SU-DHL-6 (cell line): ENCODE measurements at regions not wholly inside any gene's neighbourhood (a gene's known extent, or its start where the extent isn't known, plus 50 kb on each side); places are given as distances from the start of the nearest gene placed in this dataset.

Source experiments
- H2AFZ ChIP-seq: fragments of 200-600 bp; sonication (generic); 2 replicates; pipeline ENCODE4 v1.6.1; 2014; ENCODE audit warnings: low read depth, mild to moderate bottlenecking, moderate library complexity, mixed read lengths, antibody characterized with exemption, low read length; ENCODE audit not compliant: severe bottlenecking
- H3F3A ChIP-seq: fragments of 200-600 bp; shearing (Covaris generic); 2 replicates; pipeline ENCODE4 v1.6.0; 2016; ENCODE audit warnings: antibody characterized with exemption, mild to moderate bottlenecking; ENCODE audit not compliant: insufficient read depth
- H3K27ac ChIP-seq: fragments of 200-600 bp; sonication (generic); 2 replicates; pipeline ENCODE4 v1.5.1; 2016; ENCODE audit warnings: low read depth, mild to moderate bottlenecking, low read length, moderate library complexity, mixed read lengths
- H3K27me3 ChIP-seq: fragments of 200-600 bp; sonication (generic), shearing (Covaris generic); 2 replicates; pipeline ENCODE4 v1.6.0; 2014; ENCODE audit warnings: mild to moderate bottlenecking, low read length
- H3K36me3 ChIP-seq: fragments of 200-600 bp; sonication (generic); 2 replicates; pipeline ENCODE4 v1.6.1; 2014; ENCODE audit warnings: mild to moderate bottlenecking, low read length, mixed read lengths
- H3K4me2 ChIP-seq: fragments of 300-600, 200-600 bp; shearing (Covaris generic), sonication (generic); 2 replicates; pipeline ENCODE4 v1.6.0; 2014; ENCODE audit warnings: low read length, low read depth, mild to moderate bottlenecking; ENCODE audit not compliant: poor library complexity, severe bottlenecking
- H3K4me3 ChIP-seq: fragments of 200-600 bp; sonication (generic); 2 replicates; pipeline ENCODE4 v1.5.1; 2014; ENCODE audit warnings: antibody characterized with exemption, low read length, mild to moderate bottlenecking, mixed read lengths; ENCODE audit not compliant: insufficient read depth, poor library complexity, severe bottlenecking
- H3K79me2 ChIP-seq: fragments of 200-600 bp; sonication (generic); 2 replicates; pipeline ENCODE4 v1.6.1; 2014; ENCODE audit warnings: mild to moderate bottlenecking, low read length, moderate library complexity; ENCODE audit not compliant: insufficient read depth
- H3K9ac ChIP-seq: fragments of 200-600 bp; sonication (generic); 2 replicates; pipeline ENCODE4 v1.7.0; 2014; ENCODE audit warnings: mild to moderate bottlenecking, low read length
- H3K9me2 ChIP-seq: fragments of 200-600 bp; sonication (generic); replicated peaks from 2 replicates; pipeline ENCODE4 v1.6.1; 2014; ENCODE audit warnings: low read length; ENCODE audit not compliant: insufficient read depth
- H3K9me3 ChIP-seq: fragments of 200-600 bp; sonication (generic); 2 replicates; pipeline ENCODE4 v1.6.1; 2014; ENCODE audit warnings: low read length, mixed read lengths; ENCODE audit not compliant: insufficient read depth
- H4K20me1 ChIP-seq: fragments of 200-600 bp; sonication (generic); 2 replicates; pipeline ENCODE4 v1.6.1; 2014; ENCODE audit warnings: low read depth, mild to moderate bottlenecking, antibody characterized with exemption, low read length, moderate library complexity, mixed read lengths
- CTCF ChIP-seq: fragments of 200-600 bp; sonication (generic); IDR thresholded peaks from one replicate; pipeline ENCODE4 v1.5.1; 2017; ENCODE audit warnings: antibody characterized with exemption, mild to moderate bottlenecking, low read length, moderate library complexity; ENCODE audit not compliant: insufficient read depth, poor library complexity, severe bottlenecking
- EZH2phosphoT487 ChIP-seq: fragments of 200-600 bp; sonication (generic), shearing (Covaris generic); conservative IDR thresholded peaks from 2 replicates; pipeline ENCODE4 v1.6.1; 2018; ENCODE audit warnings: mild to moderate bottlenecking, antibody characterized with exemption, low read length, moderate library complexity, mixed read lengths

- Histone ChIP-seq H3K9me2 (no peaks in the 10 kb centered on the region), H2AFZ (no peak overlapping the region), H3K4me3 (no peak overlapping the region), H3K9me3 (no peaks in the 10 kb centered on the region), H3K27me3 (0 out of 2 replicates have a peak, but pooled peaks cover 3% of the 10 kb centered on the region), H3K27ac (no peak overlapping the region), H4K20me1 (no peaks in the 10 kb centered on the region), H3K36me3 (no peaks in the 10 kb centered on the region), H3K4me2 (no peak overlapping the region), H3K9ac (no peak overlapping the region), H3F3A (no peaks in the 10 kb centered on the region), H3K79me2 (no peaks in the 10 kb centered on the region)
- no peak for TF ChIP-seq CTCF
- no peak for TF ChIP-seq EZH2phosphoT487
These were observed 79.5 kb upstream of the CTDP1 start for GRCh38 chr18:79600141-79600540.

GRCh38 chr18:79600596-79600995 is 79.0 kb upstream of the CTDP1 start:
- Histone ChIP-seq H3K9me3 (no peaks in the 10 kb centered on the region), H2AFZ (no peak overlapping the region), H3K9ac (no peak overlapping the region), H3K9me2 (no peaks in the 10 kb centered on the region), H3K36me3 (no peaks in the 10 kb centered on the region), H3K27me3 (0 out of 2 replicates have a peak, but pooled peaks cover 3% of the 10 kb centered on the region), H3K4me2 (no peak overlapping the region), H3K4me3 (no peak overlapping the region), H3K27ac (no peak overlapping the region), H3K79me2 (no peaks in the 10 kb centered on the region), H4K20me1 (no peaks in the 10 kb centered on the region), H3F3A (no peaks in the 10 kb centered on the region)
- no peak for TF ChIP-seq EZH2phosphoT487
- TF ChIP-seq CTCF = no peak

- Histone ChIP-seq H3F3A (no peaks in the 10 kb centered on the region), H3K4me3 (no peak overlapping the region), H3K9me2 (no peaks in the 10 kb centered on the region), H3K79me2 (no peaks in the 10 kb centered on the region), H3K4me2 (no peak overlapping the region), H3K27me3 (0 out of 2 replicates have a peak, but pooled peaks cover 1% of the 10 kb centered on the region), H3K36me3 (no peaks in the 10 kb centered on the region), H3K9ac (no peak overlapping the region), H3K9me3 (no peaks in the 10 kb centered on the region), H2AFZ (no peak overlapping the region), H4K20me1 (no peaks in the 10 kb centered on the region), H3K27ac (no peak overlapping the region)
- TF ChIP-seq CTCF (no peak), EZH2phosphoT487 (no peak)
These were observed 78.4 kb upstream of the CTDP1 start for GRCh38 chr18:79601234-79601633.
